ENCODE measurements at regions not wholly inside any gene's neighbourhood (a gene's known extent, or its start where the extent isn't known, plus 50 kb on each side); places are given as distances from the start of the nearest gene placed in this dataset.

DNA sequence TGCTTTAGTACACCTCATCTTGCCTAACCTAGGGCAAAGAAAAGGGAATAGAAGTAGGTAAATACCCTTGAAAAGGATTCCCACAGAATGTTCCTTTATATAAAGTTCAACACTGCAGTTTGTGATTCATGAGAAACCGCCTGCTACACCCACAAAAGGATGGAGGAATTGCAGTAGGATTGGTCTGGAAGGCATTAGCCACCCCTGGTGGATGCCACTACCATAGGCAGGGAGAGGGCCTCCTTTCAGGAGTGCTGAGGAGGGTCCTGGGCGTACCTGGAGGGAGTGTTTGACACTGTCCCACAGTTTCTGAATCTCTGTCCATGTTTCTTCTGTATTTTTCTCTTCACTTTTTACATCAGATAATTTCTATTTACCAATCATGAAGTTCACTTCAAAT is 221.8 kb upstream of the TMEM72 start:
- no peak for DNase-seq

DNA sequence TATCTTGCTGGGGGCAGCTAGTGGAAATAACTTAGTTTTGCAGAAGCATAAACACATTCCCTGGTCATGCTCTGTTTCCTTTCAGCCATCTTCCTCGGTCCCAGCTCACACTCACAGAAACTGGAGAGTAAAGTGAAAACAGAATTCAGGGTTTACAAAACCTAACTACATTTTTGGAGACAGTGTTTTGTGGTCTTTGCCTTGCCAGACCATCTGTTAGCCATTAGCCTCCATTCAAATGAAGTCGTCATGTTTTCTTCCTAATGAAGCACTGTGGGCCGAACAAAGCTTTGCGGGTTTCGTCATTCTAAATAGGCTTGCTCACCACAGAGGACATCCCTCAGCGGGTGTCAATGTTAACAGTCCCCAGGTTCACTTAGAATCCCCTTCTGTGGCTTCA is 214.6 kb upstream of the TMEM72 start:
- no peak for DNase-seq

GRCh38 chr10:44697116-44697515 is 214.0 kb upstream of the TMEM72 start:
- no peak for DNase-seq

DNA sequence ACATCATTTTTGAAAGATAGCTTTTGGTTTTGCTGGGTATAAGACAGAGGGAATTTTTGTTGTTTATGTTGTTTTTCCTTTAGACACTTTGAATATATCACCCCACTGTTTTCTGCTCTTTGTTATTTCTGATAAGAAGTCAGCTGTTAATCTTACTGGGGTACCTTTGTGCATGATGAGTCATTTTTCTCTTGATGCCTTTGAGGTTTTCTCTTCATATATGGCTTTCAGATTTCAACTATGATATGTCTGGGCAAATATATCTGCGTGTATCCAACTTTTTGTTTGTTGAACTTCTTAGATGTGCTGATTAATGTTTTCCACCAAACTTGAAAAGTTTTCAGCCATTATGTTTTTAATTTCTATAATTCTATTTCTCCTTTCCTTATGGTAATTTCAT is 208.6 kb upstream of the TMEM72 start:
- DNase-seq: no peak

DNA sequence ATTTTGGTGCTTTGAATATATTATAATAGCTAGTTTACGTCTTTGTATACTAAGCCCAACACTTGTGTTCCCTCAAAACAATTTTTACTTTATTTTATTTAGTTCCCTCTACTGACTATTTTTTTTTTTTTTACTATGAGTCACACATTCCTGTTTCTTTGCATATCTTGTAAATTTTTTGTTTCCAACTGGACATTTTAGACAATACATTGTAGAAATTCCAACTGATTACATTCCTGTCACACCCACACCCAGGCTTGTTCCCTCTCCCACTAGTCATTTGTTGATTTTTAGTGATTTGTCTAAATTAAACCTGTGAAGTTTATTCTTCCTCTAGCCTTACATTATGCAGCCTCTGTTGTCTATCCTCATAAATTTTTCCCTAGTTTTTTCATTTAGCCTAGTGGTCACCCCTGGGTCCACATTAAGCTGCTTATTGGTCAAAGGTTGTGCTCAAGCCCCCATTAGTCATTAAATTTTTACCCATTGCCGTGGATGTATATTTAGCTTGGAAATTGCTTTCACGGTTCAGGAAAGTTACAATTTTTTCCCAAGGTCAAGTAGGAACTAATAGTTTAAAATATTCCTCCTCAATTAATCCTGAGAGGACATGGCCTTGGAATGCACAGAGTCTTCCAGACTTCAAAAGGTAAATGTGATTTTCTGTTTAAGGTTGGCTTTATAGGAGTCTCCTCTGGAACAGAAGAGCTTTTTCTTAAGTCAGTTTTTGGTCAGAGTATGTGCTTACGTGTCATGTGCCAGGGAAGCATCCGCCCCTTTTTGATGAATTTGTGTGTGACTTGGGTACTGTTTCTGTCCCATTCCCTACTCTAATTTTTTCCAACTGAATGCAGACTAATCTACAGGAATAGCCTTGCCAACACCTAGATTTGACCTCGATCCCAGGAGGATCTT is 207.6 kb upstream of the TMEM72 start:
- DNase-seq: no peak

- no peak for DNase-seq
Observed at GRCh38 chr10:44704616-44705015, 206.5 kb upstream of the TMEM72 start.

GRCh38 chr10:44706745-44707144 is 204.4 kb upstream of the TMEM72 start:
- no peak for DNase-seq

- no peak for DNase-seq
Observed at GRCh38 chr10:44713307-44713706, 197.8 kb upstream of the TMEM72 start.

DNA sequence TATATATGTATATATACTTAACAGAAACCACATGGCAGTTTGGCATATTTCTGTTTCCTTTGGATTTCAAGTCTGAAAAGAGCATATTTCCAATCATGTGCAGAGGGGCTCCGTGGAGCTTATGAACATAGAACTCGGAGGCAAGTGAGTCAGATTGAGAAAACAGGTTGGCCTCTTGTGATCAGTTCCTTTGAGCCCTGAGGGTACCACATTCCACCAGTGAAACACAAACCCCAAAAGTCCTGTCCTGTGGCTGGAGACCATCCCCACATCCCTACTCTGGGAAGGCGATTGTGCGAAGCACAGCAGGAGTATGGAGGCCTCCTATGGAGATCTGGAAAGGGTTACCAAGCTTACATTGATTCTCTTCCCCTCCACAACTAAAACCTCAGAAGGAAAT is 196.7 kb upstream of the TMEM72 start:
- DNase-seq: no peak

- DNase-seq: no peak
Observed at GRCh38 chr10:44715136-44715535, 196.0 kb upstream of the TMEM72 start.

DNA sequence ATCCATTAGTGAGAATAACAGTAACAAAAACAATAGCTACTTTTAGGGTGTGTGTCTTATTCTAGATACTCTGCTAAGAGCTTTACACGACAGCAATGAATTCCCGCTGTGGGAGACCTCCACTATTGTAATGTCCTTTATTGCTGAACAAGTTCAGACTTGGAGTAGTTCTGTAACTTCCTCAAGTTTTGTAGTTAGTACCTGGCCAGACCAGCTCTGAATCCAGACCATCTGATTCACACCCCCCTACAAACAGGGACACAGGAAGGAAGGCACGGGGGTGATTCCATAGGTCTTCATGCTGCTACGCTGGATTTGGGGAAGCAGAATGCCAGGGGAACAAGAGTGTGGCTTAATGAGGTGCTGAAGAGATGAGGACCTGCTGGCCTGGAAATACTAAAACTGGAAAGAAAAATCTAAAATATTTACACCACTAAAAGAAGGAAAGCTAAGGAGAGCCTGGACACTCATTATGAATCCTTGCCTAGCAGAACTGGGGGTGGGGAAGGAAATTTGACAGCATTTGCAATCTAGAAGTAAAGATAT is 194.6 kb upstream of the TMEM72 start:
- DNase-seq: no peak

GRCh38 chr10:44723082-44723481 is 188.1 kb upstream of the TMEM72 start:
- DNase-seq: no peak

- no peak for DNase-seq
Observed at GRCh38 chr10:44723619-44724325, 187.4 kb upstream of the TMEM72 start.

DNA sequence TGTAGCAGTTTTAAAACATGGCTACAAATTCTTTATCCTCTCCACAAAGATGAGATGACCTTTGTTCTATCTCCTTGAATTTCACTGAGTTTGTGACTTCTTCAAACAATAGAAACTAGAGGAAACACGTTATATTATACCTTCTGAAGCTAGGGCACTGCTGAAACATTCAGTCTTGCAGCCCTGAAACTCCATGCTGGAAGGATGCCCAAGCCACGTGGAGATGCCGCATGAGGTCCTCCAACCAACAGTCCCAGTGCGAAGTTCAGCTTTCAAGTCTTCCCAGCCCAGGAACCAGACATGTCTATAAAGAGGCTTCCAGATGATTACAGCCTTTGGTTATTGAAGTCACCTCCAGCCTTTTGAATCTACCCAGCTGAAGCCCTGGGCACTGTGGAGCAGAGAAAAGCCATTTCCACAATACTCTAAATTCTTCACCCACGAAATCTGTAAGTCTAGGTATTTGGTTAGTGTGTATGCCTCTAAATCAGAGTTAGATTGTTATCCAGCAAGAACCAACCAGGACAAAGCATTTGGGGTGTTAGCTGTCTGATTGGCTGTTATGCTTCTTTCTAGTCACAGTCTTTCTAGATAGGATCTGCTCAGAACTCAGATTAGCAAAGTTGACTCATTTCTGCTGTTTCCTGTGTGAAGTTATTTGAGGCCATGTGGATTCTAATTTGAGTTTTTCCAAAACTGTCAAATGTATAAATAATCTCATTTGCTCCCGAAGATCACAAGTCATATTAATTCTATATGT is 186.5 kb upstream of the TMEM72 start:
- DNase-seq: no peak

DNA sequence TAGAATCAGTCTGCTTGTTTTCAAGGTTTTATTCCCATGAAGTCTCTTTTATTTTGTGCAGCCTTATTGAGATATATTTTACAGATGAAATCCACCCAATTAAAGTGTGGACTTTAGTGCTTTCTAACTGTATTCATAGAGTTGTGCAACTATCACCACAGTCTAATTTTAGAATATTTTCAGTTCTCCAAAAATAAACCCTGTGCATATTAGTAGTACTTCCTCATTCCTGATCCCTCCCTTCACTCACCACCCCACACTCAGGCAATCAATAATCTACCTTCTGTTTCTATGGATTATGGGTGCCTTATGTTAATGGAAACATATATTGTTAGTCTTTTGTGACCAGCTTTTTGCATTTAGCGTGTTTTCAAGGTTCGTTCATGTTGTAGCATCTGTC is 185.7 kb upstream of the TMEM72 start:
- no peak for DNase-seq

- DNase-seq: no peak
Observed at GRCh38 chr10:44731283-44731682, 179.9 kb upstream of the TMEM72 start.

DNA sequence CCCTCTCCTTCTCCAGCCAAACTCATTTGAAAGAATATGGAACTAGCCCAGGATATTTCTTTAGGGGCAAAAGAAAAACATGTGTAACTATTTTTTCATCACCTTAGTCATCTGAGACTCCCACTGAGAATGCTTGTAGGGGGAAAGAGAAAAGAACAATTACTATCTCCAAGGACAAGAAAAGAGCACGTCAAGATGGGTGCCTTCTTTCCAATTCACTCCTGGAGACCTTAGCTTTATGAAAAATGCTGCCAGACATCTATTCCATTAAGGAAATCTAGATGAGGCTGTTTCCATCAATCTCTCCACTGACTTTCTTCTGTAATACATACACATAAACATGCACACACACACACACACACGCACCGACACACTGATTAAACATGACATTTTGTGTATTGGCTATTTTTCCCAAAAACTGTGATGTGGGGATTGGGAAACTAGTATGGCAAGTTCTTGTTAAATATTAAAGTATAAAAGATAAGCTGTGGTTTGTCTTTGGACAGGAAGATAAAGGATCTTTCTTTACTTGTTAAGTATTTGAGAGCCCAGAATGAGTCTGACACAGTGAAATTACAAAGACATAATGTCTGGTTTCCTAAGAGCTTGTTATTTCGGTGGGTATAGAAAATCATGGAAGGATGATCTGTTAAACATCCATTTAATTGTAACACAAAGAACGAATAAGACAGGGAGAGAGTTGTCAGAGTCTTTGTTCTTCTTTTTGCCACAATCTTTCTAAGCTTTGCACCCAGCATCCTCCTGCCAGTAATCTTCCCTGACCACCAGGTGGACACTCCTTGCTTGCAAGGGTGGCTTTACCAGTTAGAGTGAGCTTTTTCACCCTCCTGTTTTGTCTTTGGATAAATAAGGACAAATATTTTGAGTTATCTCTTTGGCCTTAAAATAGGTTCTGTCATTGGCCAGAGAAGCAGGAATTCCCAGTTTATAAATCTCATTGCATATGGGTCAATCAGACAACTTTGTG is 177.3 kb upstream of the TMEM72 start:
- no peak for DNase-seq

GRCh38 chr10:44742248-44742647 is 168.9 kb upstream of the TMEM72 start:
- no peak for DNase-seq

DNA sequence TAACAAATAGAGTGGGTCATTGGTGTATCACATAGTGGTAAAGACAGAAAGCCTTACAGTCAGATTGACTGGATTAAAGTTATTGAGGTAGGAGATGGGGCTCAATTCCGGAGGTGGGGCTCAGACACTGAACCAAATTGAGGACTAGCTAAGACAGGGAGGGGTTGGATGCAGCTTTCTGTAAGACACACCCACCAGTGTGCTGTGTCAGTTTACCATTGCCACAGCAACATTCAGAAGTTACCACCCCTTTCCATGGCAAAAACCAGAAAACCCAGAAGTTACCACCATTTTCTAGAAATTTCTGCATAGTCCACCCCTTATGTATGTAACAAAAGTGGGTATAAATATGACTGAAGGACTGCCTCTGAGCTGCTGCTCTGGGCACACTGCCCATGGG is 167.6 kb upstream of the TMEM72 start:
- no peak for DNase-seq

- DNase-seq: no peak
Observed at GRCh38 chr10:44745920-44746319, 165.2 kb upstream of the TMEM72 start.

GRCh38 chr10:44747593-44748172 is 163.5 kb upstream of the TMEM72 start:
- DNase-seq: no peak

- DNase-seq: no peak
Observed at GRCh38 chr10:44749151-44749550, 162.0 kb upstream of the TMEM72 start.
